ENCODE measurements at regions not wholly inside any gene's neighbourhood (a gene's known extent, or its start where the extent isn't known, plus 50 kb on each side); places are given as distances from the start of the nearest gene placed in this dataset.

- TF ChIP-seq CTCF (IDR thresholded peaks at IDR 0.05; ENCODE audit: low read depth, low read length) (no peak), POLR2A (IDR thresholded peaks at IDR 0.05; ENCODE audit: extremely low read depth, insufficient read length) (no peak)
Measured at GRCh38 chr6:169965657-169966311, 214.4 kb downstream of the ERMARD start.
